CMK (cell line): ENCODE measurements at regions not wholly inside any gene's neighbourhood (a gene's known extent, or its start where the extent isn't known, plus 50 kb on each side); places are given as distances from the start of the nearest gene placed in this dataset.
"Not testable (repeated sequence)": the region's sequence is repeated elsewhere in the genome, so short reads cannot be mapped to it uniquely, and the experiment has no call there.

Source experiments
- DNase-seq: peaks from one replicate; pipeline ENCODE4 v3.0.0-alpha.2; 2010; ENCODE audit warnings: low read depth

- DNase-seq = no peak
Observed at GRCh38 chr4:189096717-189097116, 844.0 kb upstream of the FRG1 start.

- DNase-seq = no peak
Observed at GRCh38 chr4:189098932-189099696, 841.6 kb upstream of the FRG1 start.

GRCh38 chr4:189113389-189113888 is 827.2 kb upstream of the FRG1 start:
- no peak for DNase-seq

- DNase-seq = no peak
Observed at GRCh38 chr4:189117426-189117825, 823.2 kb upstream of the FRG1 start.

GRCh38 chr4:189121336-189121735 is 819.3 kb upstream of the FRG1 start:
- no peak for DNase-seq

- no peak for DNase-seq
Observed at GRCh38 chr4:189124149-189124758, 816.4 kb upstream of the FRG1 start.

- DNase-seq = no peak
Observed at GRCh38 chr4:189124791-189125190, 815.9 kb upstream of the FRG1 start.

- no peak for DNase-seq
Observed at GRCh38 chr4:189126040-189126439, 814.6 kb upstream of the FRG1 start.

- DNase-seq = no peak
Observed at GRCh38 chr4:189128341-189128740, 812.3 kb upstream of the FRG1 start.

- no peak for DNase-seq
Observed at GRCh38 chr4:189129044-189129694, 811.5 kb upstream of the FRG1 start.

- no peak for DNase-seq
Observed at GRCh38 chr4:189131118-189131517, 809.6 kb upstream of the FRG1 start.

- no peak for DNase-seq
Observed at GRCh38 chr4:189136462-189136861, 804.2 kb upstream of the FRG1 start.

GRCh38 chr4:189143263-189143952 is 797.3 kb upstream of the FRG1 start:
- DNase-seq = no peak

GRCh38 chr4:189147005-189147929 is 793.4 kb upstream of the FRG1 start:
- DNase-seq = no peak

- DNase-seq = not testable (repeated sequence)
Observed at GRCh38 chr4:189155083-189155482, 785.6 kb upstream of the FRG1 start.

GRCh38 chr4:189162073-189162789 is 778.4 kb upstream of the FRG1 start:
- DNase-seq = no peak

GRCh38 chr4:189162888-189163287 is 777.8 kb upstream of the FRG1 start:
- no peak for DNase-seq

- no peak for DNase-seq
Observed at GRCh38 chr4:189176002-189176401, 764.7 kb upstream of the FRG1 start.

- DNase-seq = no peak
Observed at GRCh38 chr4:189177130-189177529, 763.5 kb upstream of the FRG1 start.

- no peak for DNase-seq
Observed at GRCh38 chr4:189178125-189178746, 762.4 kb upstream of the FRG1 start.
